GM18507 (cell line): ENCODE measurements at regions not wholly inside any gene's neighbourhood (a gene's known extent, or its start where the extent isn't known, plus 50 kb on each side); places are given as distances from the start of the nearest gene placed in this dataset.
"Not testable (repeated sequence)": the region's sequence is repeated elsewhere in the genome, so short reads cannot be mapped to it uniquely, and the experiment has no call there.

ENCODE experiments used
- DNase-seq: peaks from one replicate; pipeline ENCODE4 v3.0.0; 2011; ENCODE audit warnings: low read depth; ENCODE audit not compliant: insufficient read length; ENCODE audit errors: extremely low spot score
- FAIRE-seq: peaks from 2 replicates; lab custom pipeline; 2011; peaks lifted over from hg19 to GRCh38; lab: Jason Lieb, UNC

GRCh38 chr2:173532732-173533531 lies 178.3 kb downstream of the CDCA7 start:
- DNase-seq, FAIRE-seq: not testable (repeated sequence)

- no peak for DNase-seq
- no peak for FAIRE-seq
Observed at GRCh38 chr2:173537694-173538093, 183.0 kb downstream of the CDCA7 start.

GRCh38 chr2:173539615-173540014 lies 184.9 kb downstream of the CDCA7 start:
- no peak for FAIRE-seq
- no peak for DNase-seq

GRCh38 chr2:173544641-173545363 lies 190.1 kb downstream of the CDCA7 start:
- DNase-seq (no peak), FAIRE-seq (no peak)

- no peak for DNase-seq
Observed at GRCh38 chr2:173545364-173545763, 190.7 kb downstream of the CDCA7 start.

GRCh38 chr2:173547499-173547898 lies 192.8 kb downstream of the CDCA7 start:
- FAIRE-seq = no peak
- DNase-seq = no peak

More at GRCh38 chr2:173545364-173545763, 190.7 kb downstream of the CDCA7 start:
- no peak for FAIRE-seq

- DNase-seq (no peak), FAIRE-seq (no peak)
Observed at GRCh38 chr2:173550143-173550542, 195.5 kb downstream of the CDCA7 start.

- no peak for FAIRE-seq
- no peak for DNase-seq
Observed at GRCh38 chr2:173552531-173552930, 197.9 kb downstream of the CDCA7 start.

GRCh38 chr2:173553593-173553992 lies 198.9 kb downstream of the CDCA7 start:
- FAIRE-seq (no peak), DNase-seq (no peak)

GRCh38 chr2:173555833-173556232 lies 201.2 kb downstream of the CDCA7 start:
- no peak for FAIRE-seq
- DNase-seq = no peak

GRCh38 chr2:173556816-173557215 lies 202.1 kb downstream of the CDCA7 start:
- FAIRE-seq = no peak
- no peak for DNase-seq

GRCh38 chr2:173557497-173557896 lies 202.8 kb downstream of the CDCA7 start:
- no peak for FAIRE-seq
- no peak for DNase-seq

GRCh38 chr2:173567493-173567892 lies 212.8 kb downstream of the CDCA7 start:
- FAIRE-seq (no peak), DNase-seq (no peak)

GRCh38 chr2:173568054-173568453 lies 213.4 kb downstream of the CDCA7 start:
- FAIRE-seq = no peak

GRCh38 chr2:173571021-173571821 lies 216.5 kb downstream of the CDCA7 start:
- FAIRE-seq (peak; percentile 45), DNase-seq (no peak)

More at GRCh38 chr2:173568054-173568453, 213.4 kb downstream of the CDCA7 start:
- no peak for DNase-seq

- FAIRE-seq (no peak), DNase-seq (no peak)
Observed at GRCh38 chr2:173571887-173572680, 217.4 kb downstream of the CDCA7 start.

- DNase-seq (no peak), FAIRE-seq (peak; percentile 65)
Observed at GRCh38 chr2:173572848-173573247, 218.2 kb downstream of the CDCA7 start.

GRCh38 chr2:173573782-173574181 lies 219.1 kb downstream of the CDCA7 start:
- DNase-seq, FAIRE-seq: not testable (repeated sequence)
